AG04449 (cell line): ENCODE measurements at regions not wholly inside any gene's neighbourhood (a gene's known extent, or its start where the extent isn't known, plus 50 kb on each side); places are given as distances from the start of the nearest gene placed in this dataset.

Experiments
- CTCF ChIA-PET: fragments of 350-600 bp; formaldehyde crosslinking; extraction: SDS; loops from one replicate; lab custom pipeline; 2021; ENCODE audit warnings: antibody characterized with exemption; lab: Yijun Ruan, JAX
- POLR2A ChIA-PET: fragments of 400-600, 350-600 bp; formaldehyde crosslinking; extraction: SDS; loops from one replicate; lab custom pipeline; 2020; ENCODE audit warnings: antibody characterized with exemption, inconsistent platforms; lab: Yijun Ruan, JAX
- DNase-seq: peaks from one replicate; pipeline ENCODE4 v3.0.0-alpha.2; 2010; ENCODE audit warnings: low read depth, low spot score
- H3K4me3 ChIP-seq: 2 replicates; pipeline ENCODE4 v1.5.1; 2011; ENCODE audit warnings: low read depth, mild to moderate bottlenecking, control low read depth, low read length
- TF ChIP-seq, protein P1 (sequence below): IDR thresholded peaks from one replicate; pipeline ENCODE4 v1.5.1; 2011; ENCODE audit warnings: mild to moderate bottlenecking, moderate library complexity, low read length, control low read depth, inconsistent platforms; ENCODE audit not compliant: insufficient read depth; ENCODE audit errors: missing control alignments

DNA sequence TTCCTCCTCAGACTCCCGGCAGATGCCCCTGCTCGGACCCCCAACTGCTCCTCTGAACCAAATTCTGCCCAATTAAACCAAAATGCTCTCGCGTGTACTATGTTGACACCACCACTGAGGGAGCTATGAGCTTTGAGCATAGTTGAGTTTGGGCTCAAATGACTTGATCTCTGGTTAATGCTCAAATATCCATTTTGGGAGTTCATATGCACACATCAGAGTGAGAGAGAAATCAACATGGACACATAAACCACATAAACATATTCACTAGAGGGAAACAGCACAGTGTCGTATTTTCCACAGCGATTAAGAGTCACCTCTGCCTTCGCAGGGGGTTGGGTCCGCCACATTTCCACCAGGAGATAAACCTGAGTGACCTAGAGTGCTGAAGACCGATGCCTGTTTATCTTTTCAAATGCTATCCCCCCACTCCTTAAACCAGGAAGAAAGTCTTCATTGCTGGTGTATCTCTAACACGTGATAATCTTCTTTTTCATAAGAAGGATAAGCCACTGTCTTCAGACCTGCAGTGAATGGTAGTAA, 59.4 kb upstream of the FOXN3 start:
- POLR2A ChIA-PET = no interaction called here
- TF ChIP-seq, protein P1, sequence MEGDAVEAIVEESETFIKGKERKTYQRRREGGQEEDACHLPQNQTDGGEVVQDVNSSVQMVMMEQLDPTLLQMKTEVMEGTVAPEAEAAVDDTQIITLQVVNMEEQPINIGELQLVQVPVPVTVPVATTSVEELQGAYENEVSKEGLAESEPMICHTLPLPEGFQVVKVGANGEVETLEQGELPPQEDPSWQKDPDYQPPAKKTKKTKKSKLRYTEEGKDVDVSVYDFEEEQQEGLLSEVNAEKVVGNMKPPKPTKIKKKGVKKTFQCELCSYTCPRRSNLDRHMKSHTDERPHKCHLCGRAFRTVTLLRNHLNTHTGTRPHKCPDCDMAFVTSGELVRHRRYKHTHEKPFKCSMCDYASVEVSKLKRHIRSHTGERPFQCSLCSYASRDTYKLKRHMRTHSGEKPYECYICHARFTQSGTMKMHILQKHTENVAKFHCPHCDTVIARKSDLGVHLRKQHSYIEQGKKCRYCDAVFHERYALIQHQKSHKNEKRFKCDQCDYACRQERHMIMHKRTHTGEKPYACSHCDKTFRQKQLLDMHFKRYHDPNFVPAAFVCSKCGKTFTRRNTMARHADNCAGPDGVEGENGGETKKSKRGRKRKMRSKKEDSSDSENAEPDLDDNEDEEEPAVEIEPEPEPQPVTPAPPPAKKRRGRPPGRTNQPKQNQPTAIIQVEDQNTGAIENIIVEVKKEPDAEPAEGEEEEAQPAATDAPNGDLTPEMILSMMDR = no peak
- H3K4me3 ChIP-seq = no peak overlapping the region
- no peak for DNase-seq
- CTCF ChIA-PET = interaction anchor here (1.2 kb wide), 1 partner anchor 14 kb away, joined by 3 read pairs; no protein-coding TSS in a partner anchor

DNA sequence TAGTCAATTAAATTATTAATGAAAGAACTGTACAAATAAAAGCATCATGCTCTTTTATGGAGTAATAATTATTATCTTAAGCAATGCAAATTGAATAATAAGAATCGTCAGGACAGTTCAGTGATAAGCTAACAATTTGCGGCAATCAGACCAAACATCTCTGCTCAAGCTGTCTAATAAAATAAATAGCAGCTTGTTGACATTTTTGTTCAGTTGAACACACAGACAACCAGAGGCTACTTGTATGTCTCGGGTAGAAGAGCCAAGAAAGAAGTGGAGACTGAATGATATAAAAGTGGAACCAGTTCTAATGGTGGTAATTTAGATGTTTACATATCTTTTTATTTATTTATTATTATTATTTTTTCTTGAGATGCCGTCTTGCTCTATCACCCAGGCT, 57.4 kb upstream of the FOXN3 start:
- CTCF ChIA-PET = no interaction called here
- H3K4me3 ChIP-seq = no peak overlapping the region
- POLR2A ChIA-PET = no interaction called here
- TF ChIP-seq, protein P1 = no peak
- no peak for DNase-seq

DNA sequence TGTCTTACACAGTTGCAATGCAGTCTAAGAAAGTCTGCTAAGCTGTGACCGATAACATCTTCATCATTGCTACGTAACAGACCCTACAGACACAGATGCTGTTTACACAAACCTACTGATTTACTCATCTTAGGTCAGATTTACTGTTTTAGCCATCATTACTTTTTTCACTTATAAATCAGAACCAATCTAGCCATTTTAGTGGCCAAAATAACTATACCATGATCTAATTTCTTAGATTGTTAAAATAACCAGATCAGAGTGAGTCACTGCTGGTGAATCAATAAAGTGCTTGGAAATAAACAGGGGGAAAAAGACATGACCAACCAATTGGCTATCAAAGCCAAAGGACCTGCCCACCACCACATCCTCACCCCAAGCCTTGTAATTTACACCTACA, 57.0 kb upstream of the FOXN3 start:
- no peak for DNase-seq
- CTCF ChIA-PET = no interaction called here
- POLR2A ChIA-PET = no interaction called here

DNA sequence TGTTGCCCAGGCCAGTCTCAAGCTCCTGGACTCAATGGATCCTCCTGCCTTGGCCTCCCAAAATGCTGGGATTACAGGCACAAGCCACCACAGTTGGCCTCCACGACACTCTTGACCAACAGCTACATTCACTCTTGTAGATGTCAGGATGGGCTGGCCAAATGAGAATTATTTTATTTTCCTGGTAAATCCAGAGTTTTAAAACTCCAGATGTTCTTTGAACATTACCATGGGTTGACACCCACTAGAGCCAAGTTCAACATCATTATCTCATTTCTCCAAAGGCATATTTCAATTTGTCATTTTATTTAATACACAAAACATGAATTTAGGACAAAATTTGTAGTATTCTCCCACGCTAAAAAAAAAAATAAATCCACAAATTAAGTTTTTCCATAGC, 56.5 kb upstream of the FOXN3 start:
- CTCF ChIA-PET = no interaction called here
- H3K4me3 ChIP-seq = no peak overlapping the region
- TF ChIP-seq, protein P1 = no peak
- POLR2A ChIA-PET = no interaction called here
- no peak for DNase-seq

More for the DNA sequence above, 57.0 kb upstream of the FOXN3 start:
- TF ChIP-seq, protein P1 = no peak
- no peak overlapping the region for H3K4me3 ChIP-seq

DNA sequence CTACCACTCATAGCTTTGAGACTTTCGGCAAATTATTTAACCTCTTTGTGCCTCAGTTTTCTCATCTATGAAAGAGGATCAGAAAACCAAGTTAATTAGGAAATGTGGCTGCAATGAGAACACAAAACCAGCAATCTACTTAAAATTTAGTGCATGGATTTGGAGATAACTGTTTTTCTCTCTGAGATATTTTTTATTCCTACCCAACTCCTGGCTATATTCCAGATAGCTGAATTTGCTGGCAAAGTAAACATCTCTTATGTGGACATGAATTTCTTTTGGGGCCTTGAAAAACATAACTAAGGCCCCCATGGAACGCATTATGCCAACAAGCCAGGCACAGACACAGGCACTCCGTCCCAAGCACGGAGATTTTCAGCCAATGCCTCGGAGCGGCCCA, 53.4 kb upstream of the FOXN3 start:
- H3K4me3 ChIP-seq = no peak overlapping the region
- TF ChIP-seq, protein P1 = no peak
- DNase-seq = no peak
- ChIA-PET CTCF (interaction anchor here (1.6 kb wide), 1 partner anchor 19 kb away, joined by 3 read pairs; no protein-coding TSS in a partner anchor), POLR2A (no interaction called here)

DNA sequence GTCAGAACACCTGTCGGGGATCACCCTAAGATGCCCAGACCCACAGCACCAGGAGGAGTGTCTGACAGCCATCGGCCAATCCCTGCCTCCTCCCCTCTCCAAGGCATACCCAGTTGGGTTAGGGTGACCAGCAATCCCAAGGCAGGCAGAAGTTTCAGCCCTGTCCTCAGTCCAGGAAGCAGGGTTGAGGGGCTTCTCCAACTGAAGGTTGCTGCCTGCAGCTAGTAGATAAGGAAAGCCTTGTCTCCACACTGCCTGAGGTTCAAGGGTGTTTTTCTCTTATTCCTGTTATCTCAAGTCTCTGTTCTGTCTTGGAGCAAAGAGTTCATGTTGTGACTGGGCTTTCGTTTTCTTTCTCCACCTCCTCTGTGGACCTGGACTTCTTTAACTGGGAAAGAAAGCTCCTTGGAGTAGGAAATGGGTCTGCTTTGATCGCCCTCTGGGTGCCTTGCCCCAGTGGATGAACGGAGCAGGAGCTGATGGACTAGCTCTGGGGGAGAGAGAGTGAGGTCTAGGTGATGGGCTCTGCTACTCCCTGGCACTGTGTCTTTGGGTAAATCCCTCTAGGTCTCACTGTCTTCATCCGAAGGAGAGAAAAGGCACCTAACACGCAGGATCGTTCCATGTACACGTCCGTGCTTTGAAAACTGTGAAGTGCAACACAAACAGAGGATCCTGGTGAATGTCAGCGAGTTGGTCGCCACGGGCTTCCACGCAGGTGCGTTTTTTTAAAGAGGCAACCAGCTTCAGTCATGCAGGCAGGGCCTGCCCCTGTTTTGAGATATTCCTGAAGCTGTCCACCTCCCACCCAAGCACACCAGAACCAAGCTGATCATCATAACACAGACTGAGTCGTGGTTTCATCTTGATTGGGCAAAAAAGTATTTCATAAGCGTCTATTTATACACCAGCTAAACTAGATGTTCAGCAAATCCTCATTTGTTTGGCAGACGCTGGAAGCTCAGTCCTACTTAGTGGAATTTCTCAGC, 52.5 kb upstream of the FOXN3 start:
- DNase-seq = no peak
- H3K4me3 ChIP-seq = no peak overlapping the region
- ChIA-PET POLR2A (interaction anchor here (0.7 kb wide), 1 partner anchor 320 kb away, joined by 3 read pairs; no protein-coding TSS in a partner anchor), CTCF (no interaction called here)
- TF ChIP-seq, protein P1 = no peak
